GM18867 (cell line): ENCODE measurements at regions not wholly inside any gene's neighbourhood (a gene's known extent, or its start where the extent isn't known, plus 50 kb on each side); places are given as distances from the start of the nearest gene placed in this dataset.

Experiments
- ATAC-seq: cut with Tn5 transposase; IDR thresholded peaks from one replicate; pipeline ENCODE4 v1.9.1; 2021; ENCODE audit warnings: mild to moderate bottlenecking, moderate library complexity; ENCODE audit not compliant: unreplicated experiment

DNA sequence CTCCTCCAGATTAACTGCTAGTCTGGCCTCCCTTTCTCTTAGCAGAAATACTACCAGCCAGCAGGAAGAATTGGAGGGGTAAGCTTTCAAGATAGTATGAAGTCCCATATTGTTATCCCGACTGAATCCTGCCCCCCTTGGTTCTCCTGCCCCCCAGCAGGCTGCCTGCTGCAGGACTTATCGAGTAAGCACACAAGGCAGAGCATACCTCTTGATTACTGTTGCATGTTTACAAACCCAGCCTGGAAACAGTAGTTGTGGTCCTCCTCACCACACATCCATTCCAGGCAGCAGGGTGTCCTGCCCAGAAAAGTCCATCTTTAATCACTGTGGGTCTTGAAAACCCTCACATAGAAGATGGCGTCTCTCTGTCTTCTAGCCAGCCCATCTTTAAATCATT lies 66.8 kb upstream of the PPP2R3A start:
- no peak for ATAC-seq

DNA sequence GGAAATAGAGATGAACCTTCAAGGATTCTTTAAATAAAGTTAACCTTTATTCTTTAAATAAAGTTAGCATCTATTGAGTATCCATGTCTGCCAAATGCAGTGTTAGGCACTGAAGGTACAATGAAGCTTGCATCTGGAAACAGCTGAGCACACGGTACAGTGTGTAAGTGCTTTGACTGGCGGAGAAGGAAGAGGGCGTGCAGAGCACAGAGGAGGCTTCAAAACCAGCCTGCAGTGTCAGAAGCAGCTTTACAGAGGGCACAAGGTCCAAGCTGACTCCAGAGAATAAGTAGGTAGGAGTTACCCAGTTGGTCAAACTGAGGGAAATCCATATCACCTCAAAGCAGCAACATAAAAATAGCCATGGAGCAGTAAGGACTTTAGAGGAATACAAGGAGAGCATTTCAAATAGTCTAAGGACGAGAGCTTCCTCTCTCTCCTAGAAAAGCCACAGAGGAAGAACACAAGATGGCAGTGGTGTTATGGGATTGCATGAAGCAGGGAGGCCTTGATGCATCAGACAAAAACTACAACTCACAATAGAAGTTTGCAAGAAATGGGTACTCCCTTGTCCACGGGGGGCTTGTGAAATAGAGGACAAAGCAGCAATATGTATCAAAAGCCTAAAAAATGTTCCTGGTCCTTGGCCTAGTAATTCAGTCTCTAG lies 60.3 kb upstream of the PPP2R3A start:
- no peak for ATAC-seq

DNA sequence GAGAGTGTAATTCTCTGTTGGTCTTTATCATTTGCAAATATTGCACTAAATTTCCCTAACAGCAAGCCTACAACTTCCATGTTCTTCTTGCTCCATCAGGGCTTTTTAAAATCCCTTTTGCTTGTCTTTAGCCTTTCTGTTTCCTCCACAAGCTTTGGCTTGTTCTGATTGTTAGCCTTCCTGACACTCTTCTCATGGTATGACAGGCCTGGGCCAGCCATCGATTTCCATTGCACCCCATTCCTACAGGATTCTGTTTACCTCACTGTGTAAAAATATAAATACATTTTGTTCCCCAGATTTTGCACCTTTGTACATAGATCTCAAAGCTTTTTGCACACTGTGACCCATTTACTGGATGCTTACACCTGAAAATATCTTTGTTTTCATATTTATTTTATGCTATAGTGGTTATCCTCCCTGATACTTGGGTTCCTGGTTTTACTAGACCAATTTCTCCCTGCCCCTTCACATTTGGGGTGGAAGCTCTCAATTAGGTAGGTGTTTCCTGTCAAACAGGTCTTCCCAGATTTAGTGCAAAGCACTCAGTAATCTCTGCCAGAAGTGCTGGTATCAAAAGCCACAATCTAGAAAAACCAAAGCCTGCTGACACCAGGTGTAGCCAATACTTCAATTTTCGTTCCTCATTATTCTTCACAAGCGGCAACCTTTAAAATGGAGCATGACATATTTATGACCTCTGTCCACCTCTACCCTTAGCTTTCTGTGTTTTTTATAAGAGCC lies 57.9 kb upstream of the PPP2R3A start:
- ATAC-seq: no peak

DNA sequence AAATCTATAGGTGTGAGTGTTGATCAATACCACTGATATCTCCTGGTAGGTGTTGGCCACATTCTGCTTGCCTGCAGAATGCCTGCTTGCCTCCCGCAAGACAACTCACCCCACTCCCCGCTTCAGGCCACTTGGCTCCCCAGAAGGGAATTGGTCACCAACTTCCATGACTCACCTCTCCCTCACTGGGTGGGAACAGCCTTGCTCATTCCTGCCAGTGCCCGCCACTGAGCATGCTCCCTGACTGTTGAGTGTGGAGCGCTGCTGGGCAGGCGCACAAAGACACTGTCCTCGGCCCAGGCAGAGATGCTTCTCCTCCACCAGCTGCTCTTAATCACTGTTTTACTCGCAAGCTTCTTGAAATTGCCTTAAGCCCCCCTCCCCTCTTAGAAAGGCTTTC lies 57.3 kb upstream of the PPP2R3A start:
- ATAC-seq: no peak

DNA sequence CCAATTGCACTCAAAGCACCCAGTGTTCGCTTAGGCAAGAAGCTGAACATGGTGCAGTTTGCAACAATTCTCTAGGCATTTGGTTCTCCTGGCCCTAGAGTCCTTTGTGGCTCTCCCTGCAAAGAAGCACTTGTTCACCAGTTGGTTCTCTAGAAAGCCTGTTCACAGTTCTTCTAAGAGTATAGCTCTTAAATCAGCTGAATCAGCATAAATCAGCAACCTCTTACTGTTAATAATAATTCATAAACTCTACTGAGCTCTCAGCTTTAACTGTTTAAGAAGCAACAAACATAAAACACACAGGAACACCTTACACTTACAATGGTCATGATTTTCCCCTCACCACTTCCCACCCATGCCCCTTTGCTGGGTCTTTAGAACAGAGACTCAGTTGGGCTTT lies 56.8 kb upstream of the PPP2R3A start:
- no peak for ATAC-seq

DNA sequence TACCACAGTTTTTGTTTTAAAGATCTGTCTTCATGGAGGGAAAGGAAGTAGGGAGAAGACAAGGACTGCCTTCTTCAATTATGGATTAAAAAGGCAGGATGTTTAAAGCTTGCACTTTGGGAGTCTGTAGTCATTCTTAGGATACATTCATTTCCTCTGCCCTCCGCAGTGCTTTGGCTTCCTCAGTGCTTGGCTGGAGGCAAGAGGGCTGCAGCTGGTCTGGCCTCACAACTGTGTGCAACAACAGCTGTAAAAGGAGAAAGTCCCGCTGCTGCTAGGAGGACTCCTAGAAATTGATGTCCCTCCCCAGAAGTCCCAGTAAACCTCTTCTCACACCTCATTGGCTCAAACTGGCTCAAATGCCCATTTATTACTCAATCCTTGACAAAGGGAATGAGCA lies 54.4 kb upstream of the PPP2R3A start:
- no peak for ATAC-seq

DNA sequence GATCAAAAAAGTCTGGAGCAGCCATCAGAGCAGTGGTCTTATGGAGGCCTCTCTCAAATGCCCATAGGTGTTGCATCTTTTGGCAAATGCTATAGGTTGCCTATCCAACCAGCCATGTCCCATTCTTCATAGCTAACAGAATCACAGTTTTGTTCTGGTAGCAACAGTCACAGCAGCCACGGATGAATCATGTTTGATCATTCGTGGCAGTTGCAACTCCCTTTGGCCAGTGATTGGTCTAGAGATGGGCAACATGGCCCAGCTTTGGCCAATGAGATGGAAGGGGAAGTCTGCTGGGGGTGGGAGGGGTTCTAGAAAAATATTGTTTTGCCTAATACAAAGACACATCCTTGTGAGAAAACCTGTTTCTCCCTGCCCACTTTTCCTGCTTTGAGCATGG lies 50.3 kb upstream of the PPP2R3A start:
- no peak for ATAC-seq
